Naive thymus-derived CD4-positive, alpha-beta T cell (primary cell): ENCODE measurements at regions not wholly inside any gene's neighbourhood (a gene's known extent, or its start where the extent isn't known, plus 50 kb on each side); places are given as distances from the start of the nearest gene placed in this dataset.
"Not testable (repeated sequence)": the region's sequence is repeated elsewhere in the genome, so short reads cannot be mapped to it uniquely, and the experiment has no call there.

Experiments used
- ATAC-seq: fragments of 150-1000 bp; cut with Tn5 transposase; 2 replicates; pipeline ENCODE4 v1.10.0; 2021; ENCODE audit warnings: mild to moderate bottlenecking, moderate library complexity
- CTCF ChIA-PET: fragments of 350-600 bp; sonication (Branson Sonifier 250); formaldehyde crosslinking; loops from one replicate; lab custom pipeline; 2021; ENCODE audit warnings: antibody characterized with exemption; lab: Charles Lee
- POLR2A ChIA-PET: fragments of 350-600 bp; sonication (Branson Sonifier 250); formaldehyde crosslinking; loops from one replicate; lab custom pipeline; 2021; ENCODE audit warnings: antibody characterized with exemption, inconsistent platforms; lab: Charles Lee
- DNase-seq, 9 donors: peaks; one replicate each; pipeline versions ENCODE4 v3.0.0 to v3.0.0-alpha.2; 2020 to 2022; ENCODE audit warnings: mixed read lengths in 1 of 9
- H3K27ac ChIP-seq: one replicate; pipeline ENCODE4 v1.7.0; 2013; ENCODE audit warnings: mild to moderate bottlenecking, low read depth, low read length, moderate library complexity
- H3K27me3 ChIP-seq, 2 donors: one replicate each; pipeline ENCODE4 v1.7.0; 2013; ENCODE audit warnings: low read length in 2 of 2, mild to moderate bottlenecking in 2 of 2, moderate library complexity in 2 of 2; ENCODE audit not compliant: control insufficient read depth in 2 of 2, insufficient read depth in 2 of 2
- H3K36me3 ChIP-seq, 3 experiments: 1 replicate in 2 of 3; 2 replicates in 1 of 3; pipeline ENCODE4 v1.7.0; 2013; ENCODE audit warnings: low read length in 3 of 3, mild to moderate bottlenecking in 3 of 3, moderate library complexity in 1 of 3; ENCODE audit not compliant: insufficient read depth in 3 of 3, control insufficient read depth in 2 of 3
- H3K4me1 ChIP-seq, 2 donors: one replicate each; pipeline ENCODE4 v1.7.0; 2013; ENCODE audit warnings: low read length in 2 of 2, mild to moderate bottlenecking in 2 of 2, moderate library complexity in 1 of 2; ENCODE audit not compliant: control insufficient read depth in 2 of 2, insufficient read depth in 2 of 2
- H3K4me3 ChIP-seq: 2 replicates; pipeline ENCODE4 v1.7.0; 2013; ENCODE audit warnings: mild to moderate bottlenecking, low read length
- H3K9me3 ChIP-seq, 3 experiments: 1 replicate in 2 of 3; 2 replicates in 1 of 3; pipeline ENCODE4 v1.7.0; 2013; ENCODE audit warnings: low read length in 3 of 3; ENCODE audit not compliant: control insufficient read depth in 2 of 3
- H3K27ac Mint-ChIP-seq, 9 donors: one replicate each; pipeline ENCODE4 v1.8.0; 2020 to 2022; ENCODE audit warnings: mixed read lengths in 9 of 9, mild to moderate bottlenecking in 8 of 9, moderate library complexity in 5 of 9, inconsistent platforms in 2 of 9
- H3K27me3 Mint-ChIP-seq, 5 donors: one replicate each; pipeline ENCODE4 v1.8.0; 2021 to 2022; ENCODE audit warnings: mixed read lengths in 5 of 5, mild to moderate bottlenecking in 1 of 5
- H3K36me3 Mint-ChIP-seq, 5 donors: one replicate each; pipeline ENCODE4 v1.8.0; 2020 to 2022; ENCODE audit warnings: mixed read lengths in 5 of 5, mild to moderate bottlenecking in 3 of 5, inconsistent platforms in 1 of 5
- H3K4me1 Mint-ChIP-seq, 7 donors: one replicate each; pipeline ENCODE4 v1.8.0; 2020 to 2022; ENCODE audit warnings: mixed read lengths in 7 of 7, mild to moderate bottlenecking in 3 of 7, inconsistent platforms in 1 of 7
- H3K4me3 Mint-ChIP-seq, 10 donors: one replicate each; pipeline ENCODE4 v1.8.0; 2020 to 2022; ENCODE audit warnings: mild to moderate bottlenecking in 10 of 10, mixed read lengths in 10 of 10, moderate library complexity in 6 of 10, inconsistent platforms in 2 of 10
- H3K9me3 Mint-ChIP-seq, 11 donors: one replicate each; pipeline ENCODE4 v1.8.0; 2020 to 2022; ENCODE audit warnings: mixed read lengths in 11 of 11, mild to moderate bottlenecking in 4 of 11, inconsistent platforms in 1 of 11, moderate library complexity in 1 of 11
- intact Hi-C, 2 donors: fragments of 100-400 bp; cut with micrococcal nuclease; formaldehyde crosslinking; loops; one replicate each; pipeline ENCODE4 v1.15.1; 2023

DNA sequence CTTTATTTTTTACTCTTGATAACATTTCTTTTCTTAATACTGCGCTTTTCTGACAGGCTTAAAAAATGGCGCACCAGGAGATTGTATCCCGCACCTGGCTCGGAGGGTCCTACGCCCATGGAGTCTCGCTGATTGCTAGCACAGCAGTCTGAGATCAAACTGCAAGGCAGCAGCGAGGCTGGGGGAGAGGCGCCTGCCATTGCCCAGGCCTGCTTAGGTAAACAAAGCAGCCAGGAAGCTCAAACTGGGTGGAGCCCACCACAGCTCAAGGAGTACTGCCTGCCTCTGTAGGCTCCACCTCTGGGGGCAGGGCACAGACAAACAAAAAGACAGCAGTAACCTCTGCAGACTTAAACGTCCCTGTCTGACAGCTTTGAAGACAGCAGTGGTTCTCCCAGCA lies 264.2 kb upstream of the EYS start:
- H3K27ac Mint-ChIP-seq, ATAC-seq, H3K9me3 ChIP-seq, CTCF ChIA-PET, H3K27ac ChIP-seq, DNase-seq, H3K27me3 ChIP-seq, H3K4me3 Mint-ChIP-seq, POLR2A ChIA-PET, H3K4me1 Mint-ChIP-seq, H3K36me3 ChIP-seq, H3K36me3 Mint-ChIP-seq, H3K4me3 ChIP-seq, H3K27me3 Mint-ChIP-seq, H3K4me1 ChIP-seq, intact Hi-C loops: not testable (repeated sequence)
- peaks cover 0 to 12% (median 5%) of the 10 kb centered on the region in 11 donors for H3K9me3 Mint-ChIP-seq

DNA sequence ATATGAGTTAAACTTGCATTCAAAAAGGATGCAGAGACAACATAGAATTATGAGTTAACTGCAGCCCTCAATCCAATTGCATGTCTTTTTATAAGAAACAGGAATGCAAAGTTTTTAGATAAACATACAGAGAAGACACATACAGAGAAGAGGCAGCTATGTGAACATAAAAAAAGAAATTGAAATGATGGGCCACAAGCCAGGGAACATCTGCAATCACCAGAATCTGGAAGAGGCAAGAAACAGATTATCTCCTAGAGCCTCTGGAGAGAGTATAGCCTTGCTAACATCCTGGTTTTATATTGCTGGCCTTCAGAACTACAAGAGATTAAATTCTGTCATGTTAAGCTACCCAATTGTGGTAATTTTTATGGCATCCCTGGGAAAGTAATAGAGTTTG lies 257.2 kb upstream of the EYS start:
- no peak overlapping the region for H3K4me3 Mint-ChIP-seq
- POLR2A ChIA-PET, result no interaction called here

DNA sequence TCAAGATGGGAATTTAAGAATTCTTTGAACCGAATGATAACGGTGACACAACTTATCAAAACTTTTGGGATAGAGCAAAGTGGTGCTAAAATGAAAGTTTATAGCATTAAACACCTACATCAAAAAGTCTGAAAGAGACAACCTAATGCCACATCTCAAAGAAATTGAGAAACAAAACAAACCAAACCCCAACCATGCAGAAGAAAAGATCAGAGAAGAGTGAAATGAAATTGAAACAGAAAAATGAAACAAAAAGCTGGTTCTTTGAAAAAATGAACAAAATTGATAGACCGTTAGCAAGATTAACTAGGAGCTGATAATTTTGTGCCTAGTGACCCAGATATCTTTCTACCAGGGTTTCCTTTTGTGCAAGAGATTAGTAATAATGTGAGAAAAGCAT lies 248.0 kb upstream of the EYS start:
- no peak overlapping the region for H3K4me3 Mint-ChIP-seq
- no peak for DNase-seq
- Histone ChIP-seq H3K4me3 (no peak overlapping the region), H3K9me3 (no peaks in the 10 kb centered on the region), H3K36me3 (no peaks in the 10 kb centered on the region), H3K27ac (no peak overlapping the region), H3K4me1 (no peaks in the 10 kb centered on the region), H3K27me3 (no peaks in the 10 kb centered on the region)
- peaks cover 0 to 8% (median 5%) of the 10 kb centered on the region in 11 donors for H3K9me3 Mint-ChIP-seq
- no peak for ATAC-seq
- intact Hi-C loops, result no loop called here
- ChIA-PET POLR2A (no interaction called here), CTCF (no interaction called here)
- no peak overlapping the region for H3K27ac Mint-ChIP-seq
- H3K27me3 Mint-ChIP-seq, result no peaks in the 10 kb centered on the region
- no peaks in the 10 kb centered on the region for H3K36me3 Mint-ChIP-seq
- no peaks in the 10 kb centered on the region for H3K4me1 Mint-ChIP-seq

More for the DNA sequence above, 257.2 kb upstream of the EYS start:
- DNase-seq (no peak), ATAC-seq (no peak)
- Mint-ChIP-seq H3K36me3 (no peaks in the 10 kb centered on the region), H3K27ac (no peak overlapping the region), H3K27me3 (no peaks in the 10 kb centered on the region), H3K9me3 (peaks cover 1 to 18% (median 6%) of the 10 kb centered on the region in 11 donors), H3K4me1 (no peaks in the 10 kb centered on the region)
- no peaks in the 10 kb centered on the region for H3K4me1 ChIP-seq
- no peaks in the 10 kb centered on the region for H3K36me3 ChIP-seq
- no peak overlapping the region for H3K4me3 ChIP-seq
- no peaks in the 10 kb centered on the region for H3K27me3 ChIP-seq
- no peak overlapping the region for H3K27ac ChIP-seq
- no peaks in the 10 kb centered on the region for H3K9me3 ChIP-seq
- intact Hi-C loops, result no loop called here
- CTCF ChIA-PET, result no interaction called here

DNA sequence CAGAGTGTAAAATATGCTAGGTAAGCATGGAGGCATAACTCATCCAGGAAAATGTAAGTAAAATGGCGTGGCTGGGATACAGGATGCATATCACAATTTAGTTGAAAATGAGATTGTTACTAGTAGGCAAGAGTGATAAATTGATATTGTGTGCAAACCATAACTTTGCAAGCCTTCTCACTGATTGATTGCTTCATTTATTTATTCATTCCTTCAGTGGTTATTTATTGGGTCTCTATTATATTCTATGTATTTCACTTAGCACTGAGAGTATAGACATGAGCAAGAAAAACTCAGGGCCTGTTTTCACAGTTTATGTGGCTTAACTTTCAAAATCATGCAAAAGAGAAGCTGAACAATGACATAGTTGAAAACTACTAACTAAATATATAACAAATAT lies 241.0 kb upstream of the EYS start:
- peaks cover 0 to 12% (median 5%) of the 10 kb centered on the region in 11 donors for H3K9me3 Mint-ChIP-seq
- ChIA-PET CTCF (no interaction called here), POLR2A (no interaction called here)
- no peaks in the 10 kb centered on the region for H3K36me3 ChIP-seq
- no peak for DNase-seq
- H3K27ac Mint-ChIP-seq, result no peak overlapping the region
- no peak overlapping the region for H3K4me3 ChIP-seq
- no peaks in the 10 kb centered on the region for H3K4me1 ChIP-seq
- H3K4me3 Mint-ChIP-seq, result no peak overlapping the region
- no peak overlapping the region for H3K27ac ChIP-seq
- no peaks in the 10 kb centered on the region for H3K27me3 ChIP-seq
- H3K9me3 ChIP-seq, result no peaks in the 10 kb centered on the region
- no peaks in the 10 kb centered on the region for H3K36me3 Mint-ChIP-seq
- H3K27me3 Mint-ChIP-seq, result no peaks in the 10 kb centered on the region
- H3K4me1 Mint-ChIP-seq, result no peaks in the 10 kb centered on the region
- intact Hi-C loops, result no loop called here
- ATAC-seq, result no peak

DNA sequence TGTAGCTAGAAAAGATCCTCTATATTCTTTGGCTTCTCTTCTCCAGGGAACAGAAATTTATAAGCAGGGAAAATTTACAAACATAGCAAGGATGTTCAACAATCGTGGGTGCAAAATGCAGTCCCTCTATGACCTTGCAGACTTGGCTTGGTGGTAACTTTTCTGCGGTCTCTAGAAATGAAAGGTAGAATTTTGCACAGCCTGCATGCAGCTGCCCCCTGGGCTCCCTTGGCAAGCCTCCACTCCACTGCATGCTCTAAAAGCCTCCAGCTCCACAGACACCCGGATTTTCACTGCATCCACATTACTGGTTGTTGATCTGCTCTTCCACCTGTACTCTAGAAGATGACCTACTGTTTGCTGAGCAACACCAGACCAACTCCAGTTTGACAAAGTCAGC lies 236.5 kb upstream of the EYS start:
- H3K4me3 Mint-ChIP-seq, result no peak overlapping the region

DNA sequence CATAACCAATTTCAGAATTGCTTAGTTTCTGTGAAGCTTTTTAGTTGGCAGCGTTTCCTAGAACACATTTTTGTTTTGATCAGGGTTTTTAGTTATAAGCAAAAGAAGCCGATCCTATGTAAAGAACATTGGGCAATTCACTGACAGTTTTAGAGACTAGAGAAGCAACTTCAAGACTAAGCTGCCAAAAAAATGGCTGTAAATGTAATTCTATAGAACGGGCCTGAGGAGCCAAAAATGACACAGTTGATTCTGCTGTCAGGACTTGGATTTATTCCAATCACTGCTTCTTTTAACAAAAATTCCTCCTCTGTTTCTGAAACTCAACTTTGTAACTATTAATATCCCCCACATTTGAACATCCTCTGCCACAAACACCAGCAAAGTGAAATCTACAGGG lies 236.0 kb upstream of the EYS start:
- Mint-ChIP-seq H3K4me1 (no peaks in the 10 kb centered on the region), H3K36me3 (no peaks in the 10 kb centered on the region), H3K27ac (no peak overlapping the region), H3K9me3 (peaks cover 0 to 8% (median 3%) of the 10 kb centered on the region in 11 donors), H3K27me3 (no peaks in the 10 kb centered on the region), H3K4me3 (no peak overlapping the region)
- no peak overlapping the region for H3K27ac ChIP-seq
- intact Hi-C loops, result no loop called here
- ChIA-PET POLR2A (no interaction called here), CTCF (no interaction called here)
- H3K4me3 ChIP-seq, result no peak overlapping the region
- no peaks in the 10 kb centered on the region for H3K4me1 ChIP-seq
- ATAC-seq (no peak), DNase-seq (no peak)
- H3K27me3 ChIP-seq, result no peaks in the 10 kb centered on the region
- H3K9me3 ChIP-seq, result no peaks in the 10 kb centered on the region
- H3K36me3 ChIP-seq, result no peaks in the 10 kb centered on the region

More for the DNA sequence above, 236.5 kb upstream of the EYS start:
- H3K36me3 ChIP-seq, result no peaks in the 10 kb centered on the region
- DNase-seq (no peak), ATAC-seq (no peak)
- H3K27me3 ChIP-seq, result no peaks in the 10 kb centered on the region
- H3K4me3 ChIP-seq, result no peak overlapping the region
- no peaks in the 10 kb centered on the region for H3K9me3 ChIP-seq
- ChIA-PET POLR2A (no interaction called here), CTCF (no interaction called here)
- H3K27ac ChIP-seq, result no peak overlapping the region
- H3K4me1 Mint-ChIP-seq, result no peaks in the 10 kb centered on the region
- H3K27me3 Mint-ChIP-seq, result no peaks in the 10 kb centered on the region
- intact Hi-C loops, result no loop called here
- H3K36me3 Mint-ChIP-seq, result no peaks in the 10 kb centered on the region
- H3K9me3 Mint-ChIP-seq, result peaks cover 0 to 8% (median 2%) of the 10 kb centered on the region in 11 donors
- no peak overlapping the region for H3K27ac Mint-ChIP-seq
- H3K4me1 ChIP-seq, result no peaks in the 10 kb centered on the region

DNA sequence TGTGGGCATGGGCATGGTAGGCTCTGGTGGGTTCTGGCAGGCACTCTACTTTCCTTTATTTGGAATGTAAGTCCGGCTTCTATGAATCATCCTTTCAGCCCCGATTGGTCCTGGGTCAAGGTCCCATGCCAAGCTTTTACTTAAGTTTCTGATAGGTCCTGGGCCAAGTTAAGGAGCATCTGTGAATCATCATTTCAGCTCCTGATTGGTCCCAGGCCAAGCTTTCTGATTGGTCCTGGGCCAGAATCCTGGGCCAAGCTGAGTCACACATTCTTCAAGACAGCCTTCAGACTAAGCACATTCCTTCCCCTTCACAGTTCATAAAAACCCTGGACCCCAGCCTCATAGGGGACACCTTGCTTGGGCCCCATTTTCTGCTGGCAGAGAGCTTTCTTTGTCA lies 231.0 kb upstream of the EYS start:
- ATAC-seq (no peak), DNase-seq (no peak)
- Mint-ChIP-seq H3K4me3 (no peak overlapping the region), H3K9me3 (peaks cover 0 to 7% (median 2%) of the 10 kb centered on the region in 11 donors), H3K4me1 (no peaks in the 10 kb centered on the region), H3K27me3 (no peaks in the 10 kb centered on the region), H3K27ac (no peak overlapping the region), H3K36me3 (no peaks in the 10 kb centered on the region)
- Histone ChIP-seq H3K4me1 (no peaks in the 10 kb centered on the region), H3K27me3 (no peaks in the 10 kb centered on the region), H3K27ac (no peak overlapping the region), H3K36me3 (no peaks in the 10 kb centered on the region), H3K9me3 (no peaks in the 10 kb centered on the region), H3K4me3 (no peak overlapping the region)
- CTCF ChIA-PET, result no interaction called here
- POLR2A ChIA-PET, result no interaction called here
- intact Hi-C loops, result no loop called here
